GM19372 (cell line): ENCODE measurements at regions not wholly inside any gene's neighbourhood (a gene's known extent, or its start where the extent isn't known, plus 50 kb on each side); places are given as distances from the start of the nearest gene placed in this dataset.

Source experiments
- ATAC-seq: cut with Tn5 transposase; IDR thresholded peaks from one replicate; pipeline ENCODE4 v1.9.1; 2021; ENCODE audit warnings: mild to moderate bottlenecking, low read depth, moderate library complexity; ENCODE audit not compliant: unreplicated experiment

DNA sequence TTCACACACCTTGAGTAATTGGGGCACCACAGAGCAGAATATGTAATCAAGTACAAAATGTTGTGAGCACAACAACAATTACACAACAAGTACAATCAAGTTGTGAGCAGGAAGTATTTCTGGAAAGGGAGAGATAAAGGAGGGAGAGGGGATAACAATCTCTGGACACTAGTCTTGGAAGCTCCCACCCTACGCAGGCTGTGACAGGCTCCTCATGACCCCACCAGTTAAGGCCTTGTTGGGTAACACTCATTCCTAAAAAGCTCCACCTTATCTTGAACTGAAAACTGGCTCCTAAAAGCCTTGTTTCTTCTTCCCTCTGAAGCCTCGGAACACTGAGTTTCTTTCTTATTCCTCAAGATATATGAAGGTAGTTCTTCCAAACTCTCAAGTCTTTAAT, 806.0 kb downstream of the UQCRFS1 start:
- ATAC-seq, result no peak

DNA sequence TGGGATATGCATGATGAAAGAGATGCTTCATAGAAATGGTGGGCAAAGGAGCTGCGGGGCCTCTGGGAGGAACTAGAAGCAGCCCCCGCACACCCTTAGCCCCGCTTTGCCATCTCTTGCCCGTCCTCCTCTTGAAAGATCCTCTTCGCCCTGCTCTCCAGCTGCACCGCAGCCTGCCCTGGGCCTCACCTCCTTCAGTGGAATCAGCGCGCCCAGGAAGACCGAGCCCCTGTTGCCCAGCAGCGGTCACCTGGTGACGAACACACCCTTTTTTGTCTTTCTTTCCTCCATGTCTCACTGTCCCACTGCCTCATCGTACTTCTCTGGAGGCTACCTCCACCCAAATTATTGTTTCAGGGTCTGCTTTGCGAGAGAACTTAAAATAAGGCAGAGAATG, 807.6 kb downstream of the UQCRFS1 start:
- no peak for ATAC-seq

DNA sequence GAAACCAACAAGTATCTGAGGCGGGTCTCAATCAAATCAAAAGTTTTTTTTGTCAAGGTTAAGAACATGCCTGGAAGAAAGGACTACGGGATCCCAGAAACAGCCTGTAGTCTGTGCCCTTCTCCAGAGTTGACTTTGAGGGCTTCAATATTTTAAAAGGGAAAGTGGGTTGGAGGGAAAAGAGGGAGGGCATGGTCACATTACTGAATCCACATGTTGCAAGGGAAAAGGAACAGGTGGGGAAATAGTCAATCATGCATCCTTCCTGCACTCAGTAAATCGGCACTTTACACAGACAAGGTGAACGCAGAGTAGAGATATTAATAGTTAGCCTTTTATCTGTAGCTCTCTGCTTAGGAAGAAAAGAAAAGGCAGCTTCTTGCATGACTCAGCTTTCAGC, 808.5 kb downstream of the UQCRFS1 start:
- ATAC-seq, result no peak

DNA sequence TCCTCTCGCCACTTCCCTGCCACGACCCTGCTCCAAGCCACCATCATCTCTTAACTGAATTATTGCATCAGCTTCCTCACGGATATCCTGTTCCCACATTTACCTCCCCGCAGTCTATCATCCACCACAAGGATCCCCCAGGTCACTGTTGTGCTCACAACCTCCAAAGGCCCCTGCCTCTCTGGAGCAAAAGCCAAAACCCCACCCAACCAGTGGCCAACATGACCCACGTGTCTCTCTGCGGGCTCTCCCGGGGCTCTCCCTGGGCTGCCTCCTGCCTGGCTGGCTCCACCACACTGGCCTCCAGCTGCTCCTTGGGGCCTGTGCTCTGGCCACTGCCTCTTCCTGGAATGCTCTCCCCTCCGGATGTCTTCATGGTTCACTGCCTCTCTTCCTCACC, 809.3 kb downstream of the UQCRFS1 start:
- no peak for ATAC-seq

DNA sequence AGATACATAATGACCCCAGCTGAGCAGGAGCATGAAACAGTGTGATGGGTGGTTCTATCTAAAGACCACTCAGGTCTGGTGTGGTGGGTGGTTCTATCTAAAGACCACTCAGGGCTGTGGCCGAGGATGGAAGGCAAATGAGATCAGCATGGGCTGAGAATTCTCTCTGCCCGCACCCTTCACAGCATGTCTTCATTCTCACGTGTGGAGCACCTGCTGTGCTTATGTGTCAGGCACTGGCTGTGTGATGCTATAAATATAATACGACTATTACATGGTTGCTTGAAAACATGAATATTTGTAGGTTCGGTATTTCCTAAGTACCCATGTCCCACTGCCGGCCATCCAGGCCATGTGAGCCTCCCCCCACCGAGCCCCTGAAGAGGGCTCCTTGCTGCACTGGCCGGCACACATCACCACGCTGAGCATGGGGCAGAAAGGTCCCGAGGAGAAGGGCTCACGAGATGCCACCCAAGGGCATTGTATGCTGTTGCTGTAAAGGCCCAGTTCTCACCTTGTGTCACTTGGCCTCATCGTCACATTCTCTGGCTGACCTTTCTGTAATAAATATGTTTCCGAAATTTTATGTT, 810.2 kb downstream of the UQCRFS1 start:
- ATAC-seq, result no peak

DNA sequence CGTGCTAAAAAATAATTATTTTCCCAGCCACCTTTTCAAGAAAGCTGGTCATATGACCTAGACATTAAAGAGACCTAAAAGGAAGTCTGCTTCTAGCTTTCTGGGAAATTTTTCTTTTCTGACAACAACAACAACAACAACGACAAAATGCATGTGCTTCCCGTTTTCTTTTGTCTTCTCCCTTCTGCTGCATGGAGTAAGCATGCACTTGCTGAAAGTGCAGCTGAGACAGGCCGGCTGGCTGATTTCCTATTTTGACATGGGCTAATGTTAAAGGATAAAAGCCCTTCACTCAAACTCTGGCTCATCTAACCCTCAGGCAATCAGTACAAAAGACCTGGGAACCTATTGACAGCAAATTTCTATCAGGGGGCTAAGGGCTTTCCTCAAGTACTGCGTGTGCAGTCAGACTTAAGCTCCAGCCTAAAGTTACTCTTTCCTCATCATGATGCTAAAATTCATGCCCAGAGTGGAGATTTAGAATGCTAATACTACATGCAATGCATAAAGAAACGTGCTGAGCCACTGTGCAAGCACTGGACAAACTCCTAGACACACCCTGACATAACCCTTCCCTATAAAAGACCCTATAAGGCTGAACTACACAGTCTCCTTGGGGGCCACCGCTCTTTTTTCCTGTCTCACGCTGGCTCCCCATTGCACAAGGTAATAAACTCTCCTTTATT, 811.1 kb downstream of the UQCRFS1 start:
- ATAC-seq, result no peak

DNA sequence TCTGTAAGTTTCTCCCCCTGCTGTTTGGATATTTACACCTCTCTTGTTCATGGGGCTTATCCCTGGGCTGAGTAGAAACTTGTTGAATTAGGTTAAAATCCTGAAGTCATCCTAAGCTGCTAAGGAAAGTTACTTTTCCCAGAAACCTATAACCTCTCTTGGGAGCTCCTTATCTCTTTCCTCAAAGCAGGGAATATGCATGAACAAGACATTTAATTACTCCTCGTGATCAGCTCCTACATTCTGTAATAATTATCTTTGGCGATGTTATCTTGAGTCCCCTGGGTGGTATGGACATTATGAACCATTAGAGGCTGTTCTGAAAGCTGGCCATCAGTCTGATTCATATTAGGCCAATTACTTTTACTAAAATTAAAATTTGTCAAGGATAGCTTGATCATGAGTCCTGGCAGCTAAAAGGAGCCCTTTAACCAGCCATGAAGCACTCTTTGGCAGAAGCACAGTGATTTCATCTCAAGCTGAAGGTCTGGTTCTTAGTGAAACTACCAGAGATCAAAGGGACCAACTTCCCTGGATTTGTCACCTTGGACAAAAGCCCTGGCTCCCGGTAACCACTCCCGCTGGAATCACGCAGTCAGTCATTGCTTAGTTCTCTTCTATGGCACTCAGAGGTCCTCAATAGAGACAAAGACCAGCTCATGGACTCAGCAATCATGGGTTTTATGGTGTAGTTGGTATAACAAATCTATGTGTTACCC, 811.8 kb downstream of the UQCRFS1 start:
- ATAC-seq, result no peak

DNA sequence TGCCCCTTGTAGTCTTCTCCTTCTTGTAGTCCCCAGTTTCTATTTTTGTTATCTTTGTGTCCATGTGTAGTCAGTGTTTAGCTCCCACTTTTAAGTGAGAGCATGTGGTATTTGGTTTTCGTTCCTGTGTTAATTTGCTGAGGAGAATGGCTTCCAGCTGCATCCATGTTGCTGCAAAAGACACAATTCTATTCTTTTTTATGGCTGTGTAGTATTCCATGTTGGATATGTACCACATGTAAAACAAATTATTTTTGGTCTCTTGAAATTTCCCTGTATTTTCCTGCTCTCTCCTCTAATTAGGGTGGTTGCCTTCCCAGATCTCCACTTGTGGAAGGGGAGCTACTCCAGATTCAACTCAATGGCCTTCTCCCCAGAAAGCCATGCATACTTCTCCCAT, 813.8 kb downstream of the UQCRFS1 start:
- ATAC-seq, result no peak

DNA sequence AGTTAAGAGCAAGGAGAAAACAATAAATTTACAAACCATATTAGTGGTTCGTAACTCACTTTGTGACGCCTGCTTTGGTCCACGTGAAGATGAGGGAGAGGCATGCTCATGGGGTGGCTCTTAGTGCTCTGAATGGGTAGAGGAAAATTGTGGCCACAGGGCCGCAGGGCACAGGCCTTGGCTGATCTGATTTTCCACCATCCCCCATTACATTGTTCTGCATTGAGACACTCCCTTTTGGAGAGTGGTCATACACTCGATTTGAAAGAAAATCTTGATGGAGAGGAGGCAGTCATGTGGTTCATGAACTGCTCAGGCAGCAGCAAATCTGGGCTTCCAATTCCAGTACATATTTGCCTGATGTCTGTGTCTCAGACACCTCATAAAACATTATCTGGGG, 815.2 kb downstream of the UQCRFS1 start:
- ATAC-seq, result no peak

DNA sequence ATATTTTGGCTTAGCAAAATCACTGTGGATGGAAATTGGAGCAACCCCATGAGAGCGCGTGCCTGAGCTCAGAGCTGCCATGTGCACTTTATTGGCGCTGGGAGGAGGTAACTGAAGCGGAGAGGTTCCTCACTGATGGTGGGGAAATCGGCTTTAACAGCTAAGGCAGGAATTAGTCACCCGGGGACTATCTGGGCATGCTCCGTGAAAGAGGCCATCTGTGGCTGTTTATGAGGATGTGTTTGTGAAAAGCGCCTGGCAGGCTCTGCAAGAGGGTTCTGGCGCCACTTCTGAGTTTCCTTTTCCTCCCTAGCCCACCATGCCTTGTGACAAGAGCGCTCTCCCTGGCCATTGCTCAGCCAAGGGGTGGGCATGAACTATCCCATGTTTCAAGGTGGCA, 815.6 kb downstream of the UQCRFS1 start:
- no peak for ATAC-seq

DNA sequence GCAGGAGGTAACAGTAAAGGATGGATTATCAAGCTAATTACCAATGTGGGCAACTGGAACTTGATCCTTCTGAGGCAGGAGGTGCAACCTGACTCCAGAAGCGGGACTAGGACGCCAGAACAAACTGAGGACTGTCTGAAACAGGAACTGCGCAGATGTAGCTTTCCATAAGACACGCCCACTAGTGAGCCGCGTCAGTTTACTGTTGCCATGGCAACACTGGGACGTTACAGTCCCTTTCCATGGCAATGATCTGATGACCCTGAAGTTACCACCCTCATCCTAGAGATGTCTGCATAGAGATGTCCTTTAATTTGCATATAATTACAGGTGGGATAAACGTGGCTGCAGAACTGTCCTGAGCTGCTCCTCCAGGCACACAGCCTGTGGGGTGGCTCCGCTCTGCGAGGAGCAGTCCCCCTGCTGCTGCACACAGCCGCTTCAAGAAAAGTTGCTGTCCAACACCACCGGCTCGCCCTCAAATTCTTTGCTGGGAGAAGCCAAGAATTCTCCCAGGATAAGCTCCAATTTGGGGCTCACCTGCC, 816.6 kb downstream of the UQCRFS1 start:
- no peak for ATAC-seq

DNA sequence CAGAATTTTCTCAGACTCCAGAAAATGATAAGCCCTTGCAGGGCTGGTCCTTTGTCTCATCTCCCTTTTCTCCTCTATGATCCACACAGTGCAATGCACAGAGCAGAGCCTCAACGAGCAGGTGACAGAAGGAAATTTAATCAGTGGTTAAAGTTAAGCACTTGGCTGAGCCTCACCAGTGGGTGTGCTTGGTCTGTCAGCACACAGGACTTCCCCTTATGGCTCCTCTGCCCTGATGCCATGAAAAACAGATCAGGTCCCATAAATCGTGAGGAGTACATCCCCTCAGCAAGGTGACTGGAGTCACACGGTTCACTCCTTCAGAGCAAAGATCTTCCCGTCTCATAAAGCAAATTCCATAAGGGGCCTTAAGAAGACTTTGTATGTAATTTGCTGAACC, 818.2 kb downstream of the UQCRFS1 start:
- ATAC-seq, result no peak

DNA sequence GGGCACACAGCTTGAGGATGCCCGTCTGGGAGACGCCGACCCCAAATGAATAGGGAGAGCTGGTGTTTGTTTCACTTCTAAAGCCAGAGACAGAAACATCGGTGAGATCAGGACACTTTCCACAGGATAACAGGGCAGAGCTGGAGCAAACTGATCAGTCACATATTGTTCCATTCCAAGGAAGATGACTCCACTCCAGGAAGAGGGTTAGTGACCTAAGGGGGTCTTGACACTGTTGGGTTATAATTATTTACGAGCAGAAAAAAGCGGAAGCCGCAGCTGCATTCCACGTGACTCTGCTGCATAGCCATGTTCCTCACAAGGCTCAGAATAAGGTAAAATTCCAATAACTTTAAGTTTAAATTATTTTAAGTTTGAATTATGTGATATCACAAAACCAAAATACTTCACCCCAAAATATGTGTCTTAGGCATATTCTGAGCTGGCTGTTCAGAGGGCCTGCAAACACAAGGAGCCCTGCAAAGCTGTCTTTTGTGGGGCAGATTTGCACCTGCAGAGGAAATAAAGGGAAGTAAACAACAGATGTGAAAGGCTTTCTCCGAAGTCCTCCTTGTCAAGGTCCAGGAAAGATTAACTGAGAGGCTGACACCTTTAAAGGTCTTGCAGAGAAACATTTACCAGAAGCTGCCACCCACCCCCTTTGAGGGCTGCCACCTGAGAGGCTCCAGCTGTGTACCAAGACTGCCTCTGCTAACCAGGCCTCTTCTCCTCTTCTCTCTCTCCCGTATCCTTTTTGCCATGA, 819.2 kb downstream of the UQCRFS1 start:
- no peak for ATAC-seq

DNA sequence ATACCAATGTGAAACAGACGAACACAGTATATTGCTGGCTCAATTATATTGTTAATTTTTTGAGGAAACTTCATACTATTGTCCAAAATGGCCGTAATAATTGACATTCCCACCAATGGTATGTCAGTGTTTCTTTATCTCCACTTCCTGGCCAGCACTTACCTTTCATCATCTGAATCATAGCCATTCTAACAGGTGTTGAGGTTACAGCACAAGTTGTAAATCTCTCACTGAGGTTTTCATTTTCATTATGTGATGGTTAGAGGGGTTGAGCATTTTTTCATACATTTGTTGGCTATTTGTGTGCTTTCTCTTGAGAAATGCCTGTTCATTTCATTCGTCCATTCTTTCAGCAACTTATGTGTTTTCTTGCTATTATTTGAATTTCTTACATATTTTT, 824.0 kb downstream of the UQCRFS1 start:
- ATAC-seq, result no peak

DNA sequence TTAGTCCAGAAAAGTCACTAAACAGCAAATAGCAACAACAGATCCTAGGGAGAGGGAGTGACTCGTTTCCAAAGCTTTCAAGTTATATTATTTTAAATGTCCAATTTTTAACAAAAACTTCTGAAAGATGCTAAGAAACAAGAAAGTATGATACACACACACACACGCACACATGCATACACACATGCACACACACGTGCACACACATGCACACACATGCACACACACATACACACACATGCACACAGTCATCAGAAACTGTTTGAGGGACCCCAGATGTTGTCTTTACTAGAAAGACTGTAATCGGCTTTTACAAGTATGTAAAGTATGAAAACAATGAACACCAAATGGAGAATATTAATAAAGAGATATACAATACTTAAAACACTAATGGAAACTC, 825.4 kb downstream of the UQCRFS1 start:
- no peak for ATAC-seq

DNA sequence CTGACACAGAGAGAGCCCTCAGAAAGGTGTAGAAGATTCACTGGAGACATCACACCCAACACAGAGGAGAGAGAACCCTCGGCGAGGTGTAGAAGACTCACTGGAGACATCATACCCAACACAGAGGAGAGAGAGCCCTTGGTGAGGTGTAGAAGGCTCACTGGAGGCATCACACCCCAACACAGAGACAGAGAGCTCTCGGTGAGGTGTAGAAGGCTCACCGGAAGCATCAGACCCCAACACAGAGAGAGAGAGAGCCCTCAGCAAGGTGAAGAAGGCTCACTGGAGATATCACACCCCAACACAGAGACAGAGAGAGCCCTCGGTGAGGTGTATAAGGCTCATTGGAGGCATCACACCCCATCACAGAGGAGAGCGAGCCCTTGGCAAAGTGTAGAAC, 826.5 kb downstream of the UQCRFS1 start:
- no peak for ATAC-seq

DNA sequence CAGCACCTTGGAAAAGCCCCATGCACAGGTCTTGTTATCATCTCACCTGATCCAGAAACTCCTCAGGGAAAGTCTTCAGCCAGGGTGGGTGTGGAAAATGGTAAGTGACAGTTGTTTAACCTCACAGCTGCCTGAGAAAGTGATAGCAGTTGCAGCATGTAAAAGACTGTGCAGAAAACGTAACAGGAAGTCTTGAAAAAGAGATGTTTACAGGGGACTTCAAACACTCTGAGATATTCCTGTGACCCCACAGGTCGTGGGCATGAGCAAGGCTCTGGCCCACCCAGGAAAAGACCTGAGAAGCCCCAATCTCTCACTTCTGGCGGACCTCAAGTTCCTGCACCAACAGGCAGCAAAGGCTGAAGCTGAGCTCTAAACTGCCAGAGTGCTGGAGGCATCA, 826.9 kb downstream of the UQCRFS1 start:
- ATAC-seq, result no peak

DNA sequence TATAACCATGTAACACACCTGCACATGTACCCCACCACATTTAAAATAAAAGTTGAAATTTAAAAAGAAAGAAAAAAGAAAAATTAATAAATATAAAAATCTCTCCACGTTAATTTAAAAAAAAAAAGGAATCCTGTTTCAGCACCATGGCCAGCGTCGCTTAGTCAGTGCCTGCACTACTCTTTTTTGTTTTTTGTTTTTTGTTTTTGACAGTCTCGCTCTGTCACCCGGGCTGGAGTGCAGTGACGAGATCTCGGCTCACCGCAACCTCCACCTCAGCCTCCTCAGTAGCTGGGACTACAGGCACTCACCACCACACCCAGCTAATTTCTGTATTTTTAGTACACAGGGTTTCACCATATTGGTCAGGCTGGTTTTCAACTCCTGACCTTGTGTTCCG, 835.9 kb downstream of the UQCRFS1 start:
- ATAC-seq, result no peak

DNA sequence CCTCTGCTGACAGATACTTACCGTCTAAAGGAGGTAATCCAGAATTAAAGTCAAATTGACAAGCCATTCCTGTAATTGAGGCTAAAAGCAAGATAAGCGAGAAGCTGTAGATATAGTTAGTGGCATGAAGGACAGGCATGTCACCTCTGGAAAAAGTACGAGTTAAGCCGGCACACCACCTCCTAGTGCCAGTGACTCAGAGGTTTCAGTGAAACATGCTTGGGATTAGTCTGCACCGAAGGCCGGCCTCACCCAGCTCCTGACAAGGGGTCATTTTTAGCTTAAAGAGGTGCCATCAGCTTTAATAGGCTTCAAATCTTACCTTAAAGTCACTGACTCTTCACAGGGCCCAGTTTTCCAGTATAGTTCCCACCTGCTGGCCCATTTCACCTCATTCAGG, 838.0 kb downstream of the UQCRFS1 start:
- ATAC-seq, result no peak

DNA sequence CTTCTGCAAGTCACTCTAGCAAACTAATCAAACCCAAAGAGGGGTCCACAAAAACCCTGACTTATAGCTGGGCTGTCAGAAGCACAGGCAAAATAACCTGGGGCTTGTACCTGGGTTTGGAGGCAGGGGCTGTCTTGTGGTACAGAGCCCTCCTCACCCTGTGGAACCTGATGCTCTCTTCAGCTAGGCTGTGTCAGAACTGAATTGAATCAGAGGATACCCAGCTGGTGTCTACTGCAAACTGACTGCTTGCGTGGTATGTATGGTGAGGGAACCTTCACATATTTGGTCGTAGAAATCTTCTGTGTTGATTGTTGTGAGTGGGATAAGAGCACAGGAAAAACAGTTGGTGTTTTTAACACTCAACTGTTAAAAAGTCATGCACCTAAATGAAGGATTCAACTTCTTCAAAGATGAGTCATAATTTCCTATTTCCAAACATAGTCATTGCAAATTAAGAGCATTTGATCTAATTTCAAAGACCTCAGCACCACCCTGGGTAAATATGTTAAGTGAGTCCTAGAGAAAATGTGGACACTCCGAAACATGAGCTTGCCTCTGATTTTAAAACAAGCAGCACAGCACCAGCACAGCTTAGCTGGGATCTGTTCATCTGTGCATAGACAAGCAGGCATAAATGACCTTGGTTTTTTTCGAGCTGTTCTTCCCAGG, 840.2 kb downstream of the UQCRFS1 start:
- no peak for ATAC-seq

DNA sequence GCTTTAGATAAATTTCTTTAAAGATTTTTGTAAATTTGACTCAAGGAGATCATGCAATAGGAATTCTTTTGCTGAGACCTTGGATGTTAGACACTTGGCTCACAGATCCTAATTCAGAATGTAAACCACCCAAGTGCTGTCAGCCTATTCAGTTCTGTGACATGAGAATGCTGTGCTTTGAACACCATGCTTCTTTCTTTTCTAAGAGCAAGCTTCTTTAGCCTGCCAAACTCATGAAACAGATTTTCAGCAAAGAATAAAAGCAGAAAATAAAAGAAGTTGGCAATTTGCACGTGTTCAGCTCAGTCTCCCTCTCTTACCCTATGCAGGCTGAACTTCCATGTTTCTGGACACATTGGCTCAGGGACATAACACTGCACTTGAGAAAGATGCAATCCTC, 845.8 kb downstream of the UQCRFS1 start:
- ATAC-seq, result no peak
